DMS153 (cell line): ENCODE measurements at regions not wholly inside any gene's neighbourhood (a gene's known extent, or its start where the extent isn't known, plus 50 kb on each side); places are given as distances from the start of the nearest gene placed in this dataset.

Source experiments
- DNase-seq: peaks from one replicate; lab custom pipeline; 2025; lab: John Stamatoyannopoulos, UW

DNA sequence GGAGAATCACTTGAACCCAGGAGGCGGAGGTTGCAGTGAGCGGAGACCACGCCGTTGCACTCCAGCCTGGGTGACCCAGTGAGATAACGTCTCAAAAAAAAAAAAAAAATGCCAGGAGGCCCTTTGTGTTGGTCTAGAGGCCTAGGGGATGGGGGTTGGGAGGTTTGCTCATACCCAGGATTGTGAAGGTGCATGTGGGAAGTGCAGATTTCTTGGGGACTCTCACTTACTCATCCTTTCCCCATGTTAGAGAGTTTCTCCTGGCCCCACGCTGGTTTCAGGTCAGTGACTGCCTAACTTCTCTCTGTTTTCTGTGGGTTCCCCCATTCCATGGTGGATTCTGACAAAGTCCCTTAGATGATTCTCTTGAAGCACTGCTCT, 471.5 kb upstream of the CNTNAP2 start:
- no peak for DNase-seq

DNA sequence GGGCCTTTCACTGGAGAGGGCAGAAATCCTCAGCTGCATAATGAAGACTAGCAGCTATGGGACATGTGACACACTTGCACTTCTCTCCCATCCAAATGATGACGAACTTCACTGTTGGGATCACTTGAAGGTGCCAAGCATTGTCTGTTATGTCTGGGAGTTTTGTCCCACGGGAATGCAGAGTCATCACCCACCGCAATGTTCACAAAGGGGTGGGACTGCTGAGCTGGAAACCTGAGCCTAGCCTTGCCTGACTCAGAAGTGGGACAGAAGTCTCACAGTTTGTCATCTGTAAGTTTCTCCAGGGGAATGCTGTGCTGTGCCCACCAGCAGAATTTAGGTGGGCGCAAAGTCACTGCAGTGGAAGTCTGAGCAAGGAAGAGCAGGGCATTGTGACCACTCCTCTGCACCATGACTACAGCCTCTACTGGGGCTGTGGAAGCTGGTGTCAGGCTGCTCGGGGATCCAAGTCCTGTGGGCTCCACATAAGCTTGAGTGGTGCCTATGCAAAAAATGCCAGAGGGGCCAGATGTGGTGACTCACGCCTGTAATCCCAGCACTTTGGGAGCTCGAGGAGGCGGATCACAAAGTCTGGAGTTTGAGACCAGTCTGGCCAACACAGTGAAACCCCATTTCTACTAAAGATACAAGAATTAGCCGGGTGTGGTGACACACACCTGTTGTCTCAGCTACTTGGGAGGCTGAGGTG, 472.0 kb upstream of the CNTNAP2 start:
- no peak for DNase-seq

DNA sequence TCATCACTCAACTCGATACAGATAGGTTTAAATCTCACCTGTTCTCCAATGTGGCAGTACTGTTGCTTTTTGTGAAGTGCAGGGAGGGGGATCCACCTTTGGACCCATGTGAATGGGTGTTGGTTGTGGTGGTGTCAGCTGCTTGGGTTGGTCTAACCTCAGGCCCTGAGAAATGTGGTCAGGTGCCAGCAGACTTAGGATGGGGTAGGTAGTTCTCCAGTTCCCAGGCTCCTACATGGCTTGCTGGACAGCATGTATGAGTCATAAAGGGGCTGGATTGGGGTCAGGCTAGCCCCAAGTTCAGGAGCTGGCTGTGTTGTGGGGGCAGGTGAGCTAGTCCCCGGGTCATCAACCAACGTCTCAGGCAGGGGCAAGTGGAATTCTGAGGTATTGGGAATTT, 472.6 kb upstream of the CNTNAP2 start:
- DNase-seq, result no peak

DNA sequence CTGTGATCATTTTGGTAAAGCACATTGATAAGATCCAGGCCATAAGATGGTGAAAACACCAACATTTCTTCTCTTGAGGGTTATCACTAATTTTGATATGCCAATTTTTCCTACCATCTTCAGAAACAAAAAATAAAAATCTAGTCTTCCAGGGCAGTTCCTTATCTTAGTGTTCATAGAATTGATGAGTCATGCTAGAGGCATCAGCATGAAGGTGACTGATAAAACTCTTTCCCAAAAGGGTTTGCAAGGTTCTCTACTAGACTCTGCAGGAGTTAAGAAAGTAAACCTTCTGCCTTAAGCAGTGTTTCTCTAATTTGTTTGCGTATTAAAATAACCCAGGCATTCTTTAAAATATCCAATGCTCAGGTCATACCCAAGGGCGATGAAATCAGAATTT, 483.1 kb upstream of the CNTNAP2 start:
- no peak for DNase-seq

DNA sequence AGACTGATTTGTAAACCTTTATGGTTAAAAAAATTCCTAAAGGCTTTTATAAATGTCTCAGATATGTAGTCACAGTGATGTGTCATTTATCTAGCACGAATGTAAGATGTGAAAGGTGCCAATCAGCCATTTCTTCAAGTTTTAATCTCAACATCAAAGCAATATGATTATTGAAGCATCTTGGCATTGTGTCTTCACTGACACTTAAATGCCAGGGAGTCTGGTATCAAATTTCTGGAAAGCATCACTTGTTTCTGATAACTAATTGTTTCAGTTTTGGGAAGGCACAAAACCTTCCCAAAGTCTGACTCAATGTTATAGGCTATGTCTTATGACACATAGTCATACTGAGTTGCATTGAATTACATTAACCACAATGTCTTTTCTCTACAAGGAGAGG, 492.0 kb upstream of the CNTNAP2 start:
- no peak for DNase-seq

DNA sequence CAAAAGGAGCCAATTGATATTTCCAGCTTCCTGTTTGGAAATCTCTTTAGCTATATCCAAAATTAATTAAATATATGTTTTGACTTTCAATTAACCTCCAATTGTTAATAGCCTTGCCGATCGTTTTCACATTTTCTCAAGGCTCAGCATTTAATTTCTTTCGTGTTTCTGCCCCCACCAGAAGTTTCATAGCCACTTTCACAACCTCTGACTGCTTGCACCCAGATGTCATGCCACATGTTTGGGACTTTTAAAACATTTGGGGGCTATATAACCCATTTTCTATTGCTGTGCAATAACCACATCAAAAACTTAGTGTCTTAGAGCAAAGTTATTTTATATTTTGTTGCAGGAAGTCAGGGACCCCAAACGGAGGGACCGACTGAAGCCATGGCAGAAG, 510.6 kb upstream of the CNTNAP2 start:
- no peak for DNase-seq

DNA sequence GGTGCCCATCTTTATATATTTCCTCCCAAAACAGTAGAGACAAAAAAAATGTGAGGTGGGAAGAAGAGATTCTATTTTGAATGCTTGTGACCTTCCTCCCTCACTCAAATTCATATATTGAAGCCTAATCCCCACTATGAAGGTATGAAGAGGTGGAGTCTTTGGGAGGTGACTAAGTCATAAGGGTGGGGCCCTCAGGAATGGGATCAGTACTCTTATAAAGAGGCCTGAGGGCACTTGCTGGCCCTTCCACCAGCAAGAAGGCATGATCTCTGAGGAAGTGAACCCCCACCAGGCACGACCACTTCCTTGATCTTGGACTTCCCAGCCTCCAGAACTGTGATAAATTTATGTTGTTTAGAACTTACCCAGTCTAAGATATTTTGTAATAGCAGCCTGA, 517.2 kb upstream of the CNTNAP2 start:
- no peak for DNase-seq

DNA sequence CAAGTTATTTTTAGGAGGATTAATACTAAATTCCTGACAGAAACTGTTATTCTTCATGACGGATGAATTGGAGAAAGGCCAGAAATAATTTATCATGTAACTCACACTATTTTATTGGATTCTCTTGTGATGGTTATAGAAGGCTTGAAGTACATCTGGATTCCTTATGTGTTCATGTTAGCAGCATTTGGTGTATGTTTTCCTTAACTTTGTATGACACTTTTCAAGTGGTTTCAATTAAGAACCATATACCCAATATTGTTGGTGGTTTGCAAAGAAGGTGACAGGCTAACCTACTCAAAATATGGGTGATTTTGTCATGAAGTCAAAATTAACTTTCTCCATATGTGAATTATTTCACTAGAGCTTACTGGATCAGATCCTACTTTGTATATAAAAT, 532.2 kb upstream of the CNTNAP2 start:
- no peak for DNase-seq

DNA sequence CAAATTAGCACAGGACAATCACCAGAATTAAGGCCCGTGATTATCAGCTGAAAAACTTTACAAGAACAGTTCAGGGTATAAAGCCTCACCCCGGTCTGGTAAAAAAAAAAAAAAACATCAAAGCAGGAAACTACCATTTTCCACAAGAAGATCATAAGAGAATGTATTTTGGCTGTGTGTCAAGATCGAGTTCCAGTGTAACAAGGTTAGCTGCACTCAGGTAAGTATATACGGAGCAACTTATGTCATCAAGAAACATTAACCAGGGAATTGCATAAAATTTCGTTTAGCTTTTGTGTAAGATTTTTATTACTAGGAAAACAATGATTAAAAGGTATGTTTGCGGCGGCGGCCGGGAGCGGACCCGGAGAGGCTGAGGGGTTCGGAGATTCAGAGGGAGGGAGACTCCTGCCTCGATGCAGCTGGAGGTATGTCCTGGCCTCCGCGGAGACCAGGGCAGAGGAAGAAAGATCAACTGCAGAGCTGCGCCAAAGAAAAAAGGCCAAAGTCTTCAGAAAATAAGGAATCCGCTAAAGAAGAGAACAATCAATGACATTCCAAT, 533.8 kb upstream of the CNTNAP2 start:
- no peak for DNase-seq

DNA sequence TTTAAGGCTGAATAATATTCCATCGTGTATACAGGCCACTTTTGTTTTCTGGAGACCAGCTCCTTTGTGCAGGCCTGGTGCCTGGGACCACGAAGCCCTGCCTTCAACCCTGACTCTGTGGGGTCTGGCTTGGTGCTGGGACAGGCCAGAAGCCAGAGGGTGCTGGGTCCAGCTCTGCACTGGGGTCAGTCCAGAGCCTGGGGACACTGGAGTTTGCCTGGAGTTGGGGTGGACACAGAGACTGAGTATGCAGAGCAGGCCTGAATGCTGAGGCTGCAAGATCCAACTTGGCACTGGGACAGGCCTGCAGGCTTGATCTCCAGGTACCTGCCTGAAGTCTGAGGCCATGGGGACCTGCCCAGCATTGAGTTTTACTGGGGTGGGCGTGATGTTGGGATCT, 558.8 kb upstream of the CNTNAP2 start:
- DNase-seq, result no peak

DNA sequence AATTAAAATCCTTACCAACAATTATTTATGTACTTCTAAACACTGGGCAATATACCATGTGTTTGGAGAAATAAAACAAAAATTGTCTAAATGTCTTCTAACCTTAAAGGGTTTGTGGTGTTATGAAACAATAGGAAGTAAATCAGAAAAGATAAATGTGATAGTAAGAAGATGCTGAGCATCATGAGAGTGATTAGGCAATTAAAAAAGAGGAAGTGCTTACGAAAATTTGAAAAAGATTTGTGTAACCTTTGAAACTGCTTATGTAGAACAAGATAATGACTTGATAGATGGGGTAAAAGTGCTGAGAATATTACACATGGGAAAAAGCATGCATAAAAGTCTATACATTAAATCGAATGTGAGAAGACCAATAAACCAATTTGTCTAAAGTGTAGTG, 573.4 kb upstream of the CNTNAP2 start:
- DNase-seq, result no peak

DNA sequence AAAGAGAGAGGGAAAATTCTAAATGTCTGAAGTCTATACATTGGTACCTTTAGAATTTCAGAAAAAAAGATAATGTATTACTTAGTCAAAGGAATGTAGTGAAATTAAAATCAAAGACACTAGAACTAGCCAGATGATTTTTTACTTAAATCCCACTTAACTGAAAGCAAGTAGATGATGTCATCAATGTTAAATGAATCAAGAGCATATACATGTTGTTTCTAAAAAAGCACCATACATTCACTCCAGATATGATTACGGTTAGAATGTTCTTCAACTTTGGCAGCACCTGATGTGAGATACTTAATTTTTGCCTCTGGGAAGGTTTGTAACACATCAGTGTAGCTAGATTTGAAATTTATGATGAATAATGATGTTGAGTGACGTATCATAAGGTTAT, 576.7 kb upstream of the CNTNAP2 start:
- DNase-seq, result no peak

DNA sequence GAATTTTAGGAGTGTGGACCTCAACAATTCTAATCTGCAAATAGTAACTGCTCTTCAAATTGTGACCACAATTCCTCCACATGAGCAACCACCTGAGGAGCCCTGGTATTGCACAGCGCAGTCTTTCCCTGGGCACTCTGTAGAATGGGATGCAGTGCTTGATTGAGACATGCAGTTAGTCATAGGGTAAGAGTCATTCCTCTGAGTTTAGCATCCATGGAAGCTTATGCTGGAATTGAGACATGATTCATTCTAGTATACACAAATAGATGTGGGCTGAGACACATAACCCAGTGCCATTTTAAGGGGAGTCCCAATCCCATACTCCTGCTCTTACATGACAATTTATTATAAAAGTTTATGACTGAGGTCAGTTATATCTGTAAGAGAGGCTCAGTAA, 582.3 kb upstream of the CNTNAP2 start:
- no peak for DNase-seq

DNA sequence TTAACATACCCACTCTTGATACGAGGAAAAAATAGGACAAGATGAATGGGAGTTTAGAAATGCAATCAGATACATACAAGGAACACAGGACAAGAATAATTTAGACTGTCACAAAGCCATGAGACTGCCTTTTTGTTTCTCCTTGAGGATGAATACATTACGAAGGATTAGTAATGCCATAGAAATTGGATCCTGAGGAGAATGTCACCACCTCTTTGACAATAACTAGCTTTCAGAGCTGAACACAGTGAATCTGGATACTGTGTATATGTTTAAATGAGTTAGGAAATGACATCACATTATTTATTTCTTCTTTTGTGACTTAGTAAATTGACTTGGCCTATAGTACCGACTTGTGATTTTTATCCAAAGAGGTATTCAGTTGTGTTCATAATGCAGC, 596.3 kb upstream of the CNTNAP2 start:
- DNase-seq, result no peak

DNA sequence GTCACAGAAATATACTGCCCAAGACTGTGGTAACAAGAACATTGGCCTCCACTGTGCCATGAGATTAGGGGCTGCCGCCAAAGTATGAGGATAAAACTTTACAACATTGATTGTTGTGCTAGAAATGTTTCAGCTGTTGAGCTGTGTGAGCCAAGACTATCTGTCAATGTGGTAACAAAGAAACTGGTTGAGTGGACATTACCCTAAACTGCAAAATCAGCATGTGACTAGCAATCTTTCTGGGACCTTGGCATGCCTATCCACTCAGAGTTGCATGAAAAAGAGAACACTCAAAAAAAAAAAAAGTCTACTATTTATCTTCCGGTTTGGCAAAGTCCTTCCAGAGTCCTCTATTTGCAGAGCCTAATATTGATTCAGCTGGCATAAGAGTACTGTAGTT, 605.6 kb upstream of the CNTNAP2 start:
- no peak for DNase-seq

DNA sequence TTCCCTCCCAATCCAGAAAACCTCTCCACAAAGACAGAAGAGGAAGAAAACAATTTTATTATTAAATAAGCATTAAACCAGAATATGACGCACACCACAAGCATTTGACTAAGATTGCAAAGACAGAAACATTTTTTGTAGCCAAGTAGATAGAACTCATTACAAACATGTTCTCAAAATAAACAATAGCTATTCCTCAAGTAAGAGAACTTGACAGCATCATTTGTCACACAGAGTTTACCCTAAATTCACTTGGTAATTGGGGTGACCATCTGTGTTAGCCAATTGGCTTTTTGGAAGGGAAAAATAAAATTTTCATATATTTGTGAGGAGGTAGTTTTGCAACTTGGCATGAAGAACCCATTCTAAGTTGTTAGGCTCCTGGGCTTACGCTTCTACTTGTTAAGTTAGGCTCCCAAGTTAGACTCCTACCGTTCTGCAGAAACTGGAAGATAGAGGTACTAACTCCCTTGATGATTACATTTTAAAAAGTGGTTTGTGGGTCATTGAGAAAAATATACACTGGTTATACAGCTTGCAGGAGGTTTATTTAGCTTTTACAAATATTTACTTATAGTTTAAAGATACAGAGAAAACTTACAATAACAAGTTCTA, 618.6 kb upstream of the CNTNAP2 start:
- DNase-seq, result no peak

DNA sequence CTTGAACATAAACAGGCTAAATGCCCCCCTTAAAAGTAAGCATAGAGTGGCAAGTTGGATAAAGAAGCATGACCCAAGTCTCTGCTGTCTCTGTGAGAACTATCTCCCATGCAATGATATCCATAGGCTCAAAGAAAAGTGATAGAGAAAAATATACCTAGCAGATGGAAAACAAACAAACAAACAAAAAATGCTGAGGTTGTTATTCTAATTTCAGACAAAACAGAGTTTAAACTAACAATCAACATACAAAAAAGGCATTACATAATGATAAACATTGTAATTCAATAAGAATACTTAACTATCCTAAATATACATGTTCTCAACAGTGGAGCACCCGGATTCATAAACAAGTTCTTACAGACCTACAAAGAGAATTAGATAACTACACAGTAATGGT, 626.2 kb upstream of the CNTNAP2 start:
- DNase-seq, result no peak

DNA sequence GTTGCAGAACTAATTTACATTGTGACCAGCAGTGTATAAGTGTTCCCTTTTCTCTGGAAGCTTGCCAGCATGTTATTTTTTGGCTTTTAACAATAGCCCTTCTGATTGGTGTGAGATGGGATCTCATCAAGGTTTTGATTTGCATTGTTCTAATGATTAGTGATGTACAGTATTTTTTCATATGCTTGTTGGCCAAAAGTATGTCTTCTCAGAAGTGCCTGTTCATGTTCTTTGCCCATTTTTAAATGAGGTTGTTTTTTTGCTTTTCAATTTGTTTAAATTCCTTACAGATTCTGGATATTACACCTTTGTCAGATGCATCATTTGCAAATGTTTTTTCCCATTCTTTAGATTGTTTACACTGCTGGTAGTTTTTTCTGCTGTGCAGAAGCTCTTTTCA, 627.0 kb upstream of the CNTNAP2 start:
- no peak for DNase-seq

DNA sequence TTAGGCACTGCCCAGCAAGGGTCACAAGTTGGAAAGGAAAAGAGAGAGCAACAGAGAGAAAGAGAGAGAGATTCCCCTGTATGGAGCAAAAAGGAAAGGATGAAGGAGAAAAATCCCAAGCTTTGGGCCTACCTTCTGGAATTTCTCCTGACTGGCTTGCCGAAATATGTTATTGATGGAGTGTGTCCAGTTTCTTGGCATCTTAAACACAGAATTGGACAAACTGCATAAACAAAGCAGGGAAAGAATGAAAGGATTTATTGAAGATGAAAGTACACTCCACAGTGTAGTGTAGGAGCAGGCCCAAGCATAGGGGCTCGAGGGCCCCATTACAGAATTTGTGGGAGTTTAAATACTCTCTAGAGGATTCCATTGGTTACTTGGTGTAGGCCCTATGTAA, 627.8 kb upstream of the CNTNAP2 start:
- DNase-seq, result no peak

DNA sequence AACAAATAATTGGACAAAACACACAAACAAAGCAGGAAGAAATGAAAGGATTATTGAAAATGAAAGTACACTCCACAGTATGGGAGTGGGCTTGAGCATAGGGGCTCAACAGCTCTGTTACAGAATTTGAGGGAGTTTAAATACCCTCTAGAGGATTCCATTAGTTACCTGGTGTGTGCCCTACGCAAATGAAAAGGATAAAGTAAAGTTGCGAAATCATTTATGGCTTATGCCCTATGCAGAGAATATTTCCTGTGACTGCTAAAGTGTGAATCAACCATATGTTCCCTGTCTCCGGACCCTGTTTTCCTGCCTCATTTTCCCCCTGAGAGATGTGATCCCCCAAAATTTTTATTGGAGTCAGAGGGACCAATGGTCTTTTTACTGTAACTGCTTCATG, 634.6 kb upstream of the CNTNAP2 start:
- no peak for DNase-seq

DNA sequence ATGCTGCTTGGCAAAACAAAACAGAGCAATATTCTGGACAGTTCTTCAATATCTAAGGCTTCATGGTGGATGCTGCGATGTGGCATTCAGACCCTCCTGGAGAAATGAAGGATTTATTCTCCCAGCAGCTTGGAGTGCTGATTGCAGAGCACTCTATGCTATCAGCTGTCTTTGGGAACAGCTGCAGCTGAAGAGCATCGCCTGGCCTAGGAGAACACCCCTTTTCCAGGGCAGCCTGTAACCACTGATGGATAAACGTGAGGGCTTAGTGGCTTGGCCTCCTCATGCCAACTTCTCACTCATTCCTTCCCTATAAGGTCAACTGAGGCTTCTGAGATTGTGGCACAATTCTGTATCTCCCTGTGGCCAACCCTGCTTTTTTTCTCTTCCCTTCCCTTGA, 638.1 kb upstream of the CNTNAP2 start:
- no peak for DNase-seq

DNA sequence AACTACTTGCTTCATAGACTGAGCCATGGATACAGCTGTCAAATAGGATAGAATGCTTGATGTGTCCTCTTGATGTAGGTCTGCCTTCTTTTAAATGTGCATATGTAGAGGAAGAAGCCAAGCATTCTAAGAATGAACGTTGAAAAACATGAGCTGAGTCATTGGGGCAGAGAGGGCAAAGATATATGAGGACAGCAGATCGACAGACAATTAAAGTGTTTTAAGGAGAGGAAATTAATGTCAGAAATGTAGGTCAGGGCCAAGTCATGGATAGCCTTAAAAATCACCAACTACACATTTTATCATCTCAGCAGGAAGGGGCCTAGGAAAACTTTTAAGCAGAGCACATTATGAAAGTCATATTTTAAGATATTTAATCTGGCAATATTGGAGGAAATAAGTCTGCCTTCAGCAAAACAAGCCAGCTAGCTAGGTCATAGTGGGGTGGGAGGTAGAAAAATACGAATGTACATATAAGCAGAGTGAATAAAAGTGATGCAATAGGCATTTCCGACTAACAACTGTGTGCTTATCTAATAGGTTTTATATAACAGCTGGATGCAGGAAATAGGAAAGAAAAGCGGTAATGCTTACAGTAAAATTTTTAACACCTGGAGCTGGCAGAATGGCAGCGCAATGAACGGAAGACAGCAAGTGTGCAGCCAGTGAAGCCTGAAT, 638.3 kb upstream of the TPK1 start:
- DNase-seq, result no peak

DNA sequence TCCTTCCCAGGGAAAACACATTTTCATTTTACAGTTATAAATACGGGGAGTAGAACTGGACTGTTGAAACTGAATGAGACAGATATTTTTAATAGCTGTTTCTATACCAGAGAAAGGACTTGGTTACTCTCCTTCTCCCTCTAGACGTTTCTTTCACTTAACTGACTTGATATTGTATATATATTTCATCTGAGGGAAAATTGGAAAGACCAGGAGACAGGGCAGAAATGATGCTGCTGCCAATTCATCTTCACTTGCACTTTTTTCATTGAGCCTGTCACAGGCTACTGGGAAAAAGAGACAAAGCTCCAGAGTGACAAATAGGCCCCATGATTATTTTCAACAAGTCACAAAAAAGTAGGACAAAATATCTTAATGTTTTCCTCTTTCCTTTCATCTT, 636.0 kb upstream of the TPK1 start:
- no peak for DNase-seq
